ENCODE measurements at regions not wholly inside any gene's neighbourhood (a gene's known extent, or its start where the extent isn't known, plus 50 kb on each side); places are given as distances from the start of the nearest gene placed in this dataset.

GRCh38 chr13:106709522-106709921 is 141.6 kb upstream of the ARGLU1 start:
- TF ChIP-seq, protein P1, sequence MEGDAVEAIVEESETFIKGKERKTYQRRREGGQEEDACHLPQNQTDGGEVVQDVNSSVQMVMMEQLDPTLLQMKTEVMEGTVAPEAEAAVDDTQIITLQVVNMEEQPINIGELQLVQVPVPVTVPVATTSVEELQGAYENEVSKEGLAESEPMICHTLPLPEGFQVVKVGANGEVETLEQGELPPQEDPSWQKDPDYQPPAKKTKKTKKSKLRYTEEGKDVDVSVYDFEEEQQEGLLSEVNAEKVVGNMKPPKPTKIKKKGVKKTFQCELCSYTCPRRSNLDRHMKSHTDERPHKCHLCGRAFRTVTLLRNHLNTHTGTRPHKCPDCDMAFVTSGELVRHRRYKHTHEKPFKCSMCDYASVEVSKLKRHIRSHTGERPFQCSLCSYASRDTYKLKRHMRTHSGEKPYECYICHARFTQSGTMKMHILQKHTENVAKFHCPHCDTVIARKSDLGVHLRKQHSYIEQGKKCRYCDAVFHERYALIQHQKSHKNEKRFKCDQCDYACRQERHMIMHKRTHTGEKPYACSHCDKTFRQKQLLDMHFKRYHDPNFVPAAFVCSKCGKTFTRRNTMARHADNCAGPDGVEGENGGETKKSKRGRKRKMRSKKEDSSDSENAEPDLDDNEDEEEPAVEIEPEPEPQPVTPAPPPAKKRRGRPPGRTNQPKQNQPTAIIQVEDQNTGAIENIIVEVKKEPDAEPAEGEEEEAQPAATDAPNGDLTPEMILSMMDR (IDR thresholded peaks at IDR 0.05) = no peak
- no peak for TF ChIP-seq POLR2A (IDR thresholded peaks at IDR 0.05)

Data from breast epithelium (tissue), 3 donors.